B cell (primary cell): ENCODE measurements at regions not wholly inside any gene's neighbourhood (a gene's known extent, or its start where the extent isn't known, plus 50 kb on each side); places are given as distances from the start of the nearest gene placed in this dataset.

Source experiments
- ATAC-seq: fragments of 200-7000 bp; cut with Tn5 transposase; one replicate; pipeline ENCODE4 v1.10.0; 2021; ENCODE audit warnings: low read depth, mild to moderate bottlenecking, moderate number of reproducible peaks, moderate library complexity
- CTCF ChIA-PET: fragments of 350-600 bp; sonication (Branson Sonifier 250); formaldehyde crosslinking; loops from one replicate; lab custom pipeline; 2021; ENCODE audit warnings: antibody characterized with exemption, inconsistent platforms; lab: Charles Lee
- POLR2A ChIA-PET: fragments of 350-600 bp; sonication (Branson Sonifier 250); formaldehyde crosslinking; loops from one replicate; lab custom pipeline; 2021; ENCODE audit warnings: antibody characterized with exemption; lab: Charles Lee
- DNase-seq: peaks from one replicate; pipeline ENCODE4 v3.0.0; 2013
- H2AFZ ChIP-seq: 2 replicates; pipeline ENCODE4 v1.6.1; 2012; ENCODE audit warnings: mild to moderate bottlenecking, low read depth, low read length; ENCODE audit not compliant: insufficient read depth, poor library complexity, severe bottlenecking
- H3K27ac ChIP-seq, 2 donors: 1 replicate in 1 of 2; 2 replicates in 1 of 2; pipeline ENCODE4 v1.5.1; 2012 to 2013; ENCODE audit warnings: low read length in 2 of 2, mild to moderate bottlenecking in 2 of 2, moderate library complexity in 1 of 2
- H3K27me3 ChIP-seq, 4 experiments: fragments of 200-600 bp in 1 of 4; sonication (generic) in 1 of 4; replicated peaks in 1 of 4; 1 replicate in 2 of 4; 2 replicates in 2 of 4; pipeline versions ENCODE4 v1.6.1 to v1.7.0; 2013 to 2016; ENCODE audit warnings: low read length in 3 of 4, mild to moderate bottlenecking in 2 of 4, mixed read lengths in 1 of 4, moderate library complexity in 1 of 4; ENCODE audit not compliant: insufficient read depth in 4 of 4, control insufficient read depth in 3 of 4; ENCODE audit errors: control extremely low read depth in 1 of 4
- H3K36me3 ChIP-seq, 2 experiments: replicated peaks in 1 of 2; 1 replicate in 1 of 2; 2 replicates in 1 of 2; pipeline versions ENCODE4 v1.6.1 to v1.7.1; 2013; ENCODE audit warnings: low read length in 1 of 2; ENCODE audit not compliant: insufficient read depth in 2 of 2, control insufficient read depth in 1 of 2; ENCODE audit errors: control extremely low read depth in 1 of 2, extremely low read depth in 1 of 2
- H3K4me1 ChIP-seq, 2 donors: fragments of 200-600 bp in 1 of 2; sonication (generic) in 1 of 2; 1 replicate in 1 of 2; 2 replicates in 1 of 2; pipeline versions ENCODE4 v1.5.1 to v1.6.1; 2013 to 2017; ENCODE audit warnings: low read length in 2 of 2; ENCODE audit not compliant: control insufficient read depth in 2 of 2, insufficient read depth in 2 of 2
- H3K4me2 ChIP-seq: replicated peaks from 2 replicates; pipeline ENCODE3; 2012; ENCODE audit warnings: mild to moderate bottlenecking, low read depth, low read length; ENCODE audit not compliant: poor library complexity, severe bottlenecking
- H3K4me3 ChIP-seq, 5 experiments: fragments of 200-600 bp in 1 of 5; sonication (generic) in 1 of 5; 1 replicate in 3 of 5; 2 replicates in 2 of 5; pipeline versions ENCODE4 v1.5.1 to v1.7.0; 2011 to 2016; ENCODE audit warnings: low read length in 4 of 5, mild to moderate bottlenecking in 4 of 5, low read depth in 2 of 5, control low read depth in 1 of 5, moderate library complexity in 1 of 5; ENCODE audit not compliant: insufficient read depth in 1 of 5; ENCODE audit errors: control extremely low read depth in 1 of 5, extremely low read depth in 1 of 5
- H3K79me2 ChIP-seq: fragments of 200-600 bp; sonication (generic); one replicate; pipeline ENCODE4 v1.6.0; 2016; ENCODE audit warnings: low read length; ENCODE audit not compliant: control insufficient read depth, insufficient read depth
- H3K9ac ChIP-seq: fragments of 200-600 bp; sonication (generic); 2 replicates; pipeline ENCODE4 v1.6.1; 2017; ENCODE audit warnings: mild to moderate bottlenecking, low read length, moderate library complexity
- H3K9me3 ChIP-seq, 3 donors: one replicate each; pipeline versions ENCODE4 v1.6.1 to v1.7.1; 2013; ENCODE audit warnings: low read length in 2 of 3; ENCODE audit not compliant: control insufficient read depth in 2 of 3, insufficient read depth in 1 of 3; ENCODE audit errors: control extremely low read depth in 1 of 3
- H4K20me1 ChIP-seq: 2 replicates; pipeline ENCODE4 v1.6.0; 2012; ENCODE audit warnings: mild to moderate bottlenecking, low read length; ENCODE audit not compliant: insufficient read depth, control insufficient read depth, poor library complexity, severe bottlenecking
- H3K27ac Mint-ChIP-seq: one replicate; pipeline ENCODE4 v1.8.0; 2021; ENCODE audit warnings: mixed read lengths
- H3K27me3 Mint-ChIP-seq: one replicate; pipeline ENCODE4 v1.8.0; 2021; ENCODE audit warnings: mixed read lengths
- H3K4me1 Mint-ChIP-seq: one replicate; pipeline ENCODE4 v1.8.0; 2021; ENCODE audit warnings: mixed read lengths
- H3K4me3 Mint-ChIP-seq: one replicate; pipeline ENCODE4 v1.8.0; 2021; ENCODE audit warnings: mixed read lengths
- H3K9me3 Mint-ChIP-seq: one replicate; pipeline ENCODE4 v1.8.0; 2022; ENCODE audit warnings: mixed read lengths; ENCODE audit not compliant: insufficient read depth
- CTCF ChIP-seq: fragments of 200-600 bp; IDR thresholded peaks from one replicate; pipeline ENCODE4 v1.8.0; 2022; ENCODE audit warnings: antibody characterized with exemption, mild to moderate bottlenecking
- EZH2 ChIP-seq: IDR thresholded peaks from 2 replicates; pipeline ENCODE4 v1.6.1; 2012; ENCODE audit warnings: borderline replicate concordance, low read depth, mild to moderate bottlenecking, moderate library complexity, low read length; ENCODE audit not compliant: insufficient read depth, poor library complexity, severe bottlenecking
- WGBS: methylation state at CpG from one replicate; pipeline ENCODE4 v1.1.5; 2013; ENCODE audit warnings: missing lambda C conversion rate; ENCODE audit not compliant: insufficient coverage; 5-methylcytosine and 5-hydroxymethylcytosine counted together
- intact Hi-C: fragments of 100-400 bp; cut with micrococcal nuclease; formaldehyde crosslinking; loops from one replicate; pipeline ENCODE4 v1.10.0; 2022

DNA sequence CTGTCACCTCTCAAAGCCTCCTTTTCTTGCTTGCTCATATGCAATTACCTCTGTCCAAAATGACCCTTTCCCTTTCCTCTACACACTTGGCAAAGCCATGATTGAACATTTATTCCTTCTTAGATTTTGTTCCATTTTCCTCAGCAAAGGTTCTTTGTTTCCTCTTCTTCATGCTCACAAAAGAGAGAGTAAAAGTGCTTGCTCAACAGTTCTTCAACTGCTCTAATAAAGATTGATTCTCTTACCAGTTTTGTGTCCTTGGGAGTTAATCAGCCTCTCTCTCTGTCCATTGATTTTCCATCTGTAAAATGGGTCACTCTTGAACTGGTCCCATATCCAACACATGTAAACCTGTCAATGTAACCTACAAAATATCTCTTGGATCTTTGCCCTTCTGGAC lies 186.4 kb downstream of the WNT5A start:
- ChIA-PET CTCF (no interaction called here), POLR2A (no interaction called here)
- H4K20me1 ChIP-seq: no peaks in the 10 kb centered on the region
- no peak overlapping the region for H3K4me2 ChIP-seq
- H3K36me3 ChIP-seq: no peaks in the 10 kb centered on the region
- H3K27me3 Mint-ChIP-seq: no peaks in the 10 kb centered on the region
- no peak overlapping the region for H3K9ac ChIP-seq
- ATAC-seq (no peak), DNase-seq (no peak)
- H3K4me1 Mint-ChIP-seq: no peaks in the 10 kb centered on the region
- no peaks in the 10 kb centered on the region for H3K4me1 ChIP-seq
- no peaks in the 10 kb centered on the region for H3K27me3 ChIP-seq
- intact Hi-C loops: no loop called here
- H2AFZ ChIP-seq: no peak overlapping the region
- no peak overlapping the region for H3K27ac Mint-ChIP-seq
- H3K9me3 Mint-ChIP-seq: no peaks in the 10 kb centered on the region
- no peaks in the 10 kb centered on the region for H3K79me2 ChIP-seq
- TF ChIP-seq CTCF (no peak), EZH2 (no peak)
- no peak overlapping the region for H3K4me3 ChIP-seq
- no peak overlapping the region for H3K27ac ChIP-seq
- no peak overlapping the region for H3K4me3 Mint-ChIP-seq
- peaks cover 0 to 4% (median 0%) of the 10 kb centered on the region in 3 donors for H3K9me3 ChIP-seq

DNA sequence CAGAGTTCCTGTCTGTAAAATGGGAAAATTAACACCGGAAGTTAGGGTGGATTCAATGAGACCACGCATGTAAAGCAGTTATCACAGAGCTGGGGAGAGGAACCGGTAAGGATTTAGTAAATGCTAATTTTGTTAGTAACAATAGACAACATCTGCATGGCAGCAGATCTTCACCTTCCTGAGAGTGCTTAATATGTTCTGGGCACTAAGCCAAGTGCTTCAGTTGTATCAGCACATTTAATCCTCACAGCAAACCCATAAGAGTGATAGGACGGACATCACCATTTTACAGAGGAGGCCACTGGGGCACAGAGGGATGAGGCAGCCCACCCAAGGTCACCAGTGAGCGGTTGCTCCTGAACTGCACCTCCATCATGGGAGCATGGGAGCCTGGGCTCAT lies 189.4 kb downstream of the WNT5A start:
- ChIA-PET CTCF (no interaction called here), POLR2A (no interaction called here)
- TF ChIP-seq EZH2 (no peak), CTCF (no peak)
- ATAC-seq (no peak), DNase-seq (no peak)
- Histone ChIP-seq H3K27me3 (no peaks in the 10 kb centered on the region), H3K9me3 (peaks cover 0 to 13% (median 0%) of the 10 kb centered on the region in 3 donors), H3K9ac (no peak overlapping the region), H3K27ac (no peak overlapping the region), H3K4me2 (no peak overlapping the region), H3K79me2 (no peaks in the 10 kb centered on the region), H3K4me1 (no peaks in the 10 kb centered on the region), H3K4me3 (no peak overlapping the region), H4K20me1 (no peaks in the 10 kb centered on the region), H3K36me3 (no peaks in the 10 kb centered on the region), H2AFZ (no peak overlapping the region)
- H3K4me1 Mint-ChIP-seq: no peaks in the 10 kb centered on the region
- H3K9me3 Mint-ChIP-seq: no peaks in the 10 kb centered on the region
- 94% methylated on average over 2 of the region's 5 CpGs for WGBS
- no peaks in the 10 kb centered on the region for H3K27me3 Mint-ChIP-seq
- H3K27ac Mint-ChIP-seq: no peak overlapping the region
- no peak overlapping the region for H3K4me3 Mint-ChIP-seq
- intact Hi-C loops: no loop called here
